Type B pancreatic cell (in vitro differentiated cells): ENCODE measurements at regions not wholly inside any gene's neighbourhood (a gene's known extent, or its start where the extent isn't known, plus 50 kb on each side); places are given as distances from the start of the nearest gene placed in this dataset.

Experiments used
- DNase-seq: peaks from one replicate; pipeline ENCODE4 v3.0.0; 2021; ENCODE audit warnings: mixed read lengths; ENCODE audit not compliant: unreplicated experiment; ENCODE audit errors: extremely low spot score
- H3K27ac Mint-ChIP-seq: 2 replicates; pipeline ENCODE4 v1.8.0; 2021; ENCODE audit warnings: mild to moderate bottlenecking, mixed read lengths
- H3K27me3 Mint-ChIP-seq: 2 replicates; pipeline ENCODE4 v1.8.0; 2021; ENCODE audit warnings: mixed read lengths
- H3K36me3 Mint-ChIP-seq: 2 replicates; pipeline ENCODE4 v1.8.0; 2021; ENCODE audit warnings: mixed read lengths
- H3K4me1 Mint-ChIP-seq: one replicate; pipeline ENCODE4 v1.8.0; 2021; ENCODE audit warnings: mixed read lengths; ENCODE audit not compliant: unreplicated experiment
- H3K4me3 Mint-ChIP-seq: 2 replicates; pipeline ENCODE4 v1.8.0; 2021; ENCODE audit warnings: mild to moderate bottlenecking, mixed read lengths
- H3K9me3 Mint-ChIP-seq: 2 replicates; pipeline ENCODE4 v1.8.0; 2021; ENCODE audit warnings: mixed read lengths
- CTCF ChIP-seq: fragments of 200-600 bp; sonication (generic); conservative IDR thresholded peaks from 2 replicates; pipeline ENCODE4 v1.5.0; 2021; ENCODE audit warnings: antibody characterized with exemption, mild to moderate bottlenecking

- Mint-ChIP-seq H3K4me1 (no peaks in the 10 kb centered on the region), H3K27me3 (no peaks in the 10 kb centered on the region), H3K4me3 (no peak overlapping the region), H3K9me3 (no peaks in the 10 kb centered on the region), H3K27ac (no peak overlapping the region), H3K36me3 (no peaks in the 10 kb centered on the region)
- TF ChIP-seq CTCF: no peak
- no peak for DNase-seq
Measured at GRCh38 chr11:29826878-29827277, 190.0 kb downstream of the KCNA4 start.

DNA sequence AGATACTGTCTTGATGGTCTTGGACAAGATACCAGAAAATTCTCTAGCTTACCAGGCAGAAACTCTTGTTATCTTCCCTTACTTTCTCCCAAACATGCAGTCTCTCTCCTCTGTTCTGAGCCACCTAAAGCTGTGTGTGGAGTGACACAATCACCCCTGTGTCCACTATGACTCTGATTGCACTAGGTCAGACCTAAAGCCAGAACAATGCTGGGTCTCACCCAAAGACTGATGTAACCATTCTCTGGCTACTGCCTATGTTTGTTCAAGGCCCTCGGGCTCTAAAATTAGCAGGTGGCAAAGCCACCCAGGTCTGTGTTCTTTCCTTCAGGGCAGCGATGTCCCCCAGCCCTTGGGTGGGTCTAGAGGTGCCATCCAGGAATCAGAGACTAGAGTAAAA lies 200.5 kb downstream of the KCNA4 start:
- H3K4me1 Mint-ChIP-seq: no peaks in the 10 kb centered on the region

DNA sequence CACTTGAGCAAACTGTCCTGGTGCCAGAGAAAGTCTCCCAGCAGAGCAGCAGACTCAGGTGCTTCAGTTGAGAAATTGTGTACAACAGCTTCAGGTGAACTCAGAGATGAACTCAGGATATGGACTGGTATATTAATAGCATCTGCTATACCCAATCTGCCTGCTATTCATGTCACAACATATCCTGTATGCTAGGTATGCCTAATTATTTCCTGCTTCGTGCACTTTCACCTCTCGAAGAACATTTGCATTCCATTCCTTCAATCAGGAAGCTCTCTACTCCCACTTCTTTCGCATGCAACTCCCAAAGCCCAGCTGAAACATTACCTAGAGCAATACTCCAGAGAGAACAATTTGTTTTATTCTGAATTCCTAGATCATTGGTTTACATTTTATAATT lies 207.7 kb downstream of the KCNA4 start:
- H3K27me3 Mint-ChIP-seq: no peaks in the 10 kb centered on the region
- H3K9me3 Mint-ChIP-seq: no peaks in the 10 kb centered on the region
- peaks cover 8% of the 10 kb centered on the region for H3K4me1 Mint-ChIP-seq
- H3K27ac Mint-ChIP-seq: no peak overlapping the region
- no peaks in the 10 kb centered on the region for H3K36me3 Mint-ChIP-seq
- TF ChIP-seq CTCF: no peak
- no peak for DNase-seq
- no peak overlapping the region for H3K4me3 Mint-ChIP-seq

More for the DNA sequence above, 200.5 kb downstream of the KCNA4 start:
- no peak for DNase-seq
- Mint-ChIP-seq H3K36me3 (no peaks in the 10 kb centered on the region), H3K9me3 (no peaks in the 10 kb centered on the region), H3K4me3 (no peak overlapping the region), H3K27me3 (no peaks in the 10 kb centered on the region), H3K27ac (no peak overlapping the region)
- TF ChIP-seq CTCF: no peak

DNA sequence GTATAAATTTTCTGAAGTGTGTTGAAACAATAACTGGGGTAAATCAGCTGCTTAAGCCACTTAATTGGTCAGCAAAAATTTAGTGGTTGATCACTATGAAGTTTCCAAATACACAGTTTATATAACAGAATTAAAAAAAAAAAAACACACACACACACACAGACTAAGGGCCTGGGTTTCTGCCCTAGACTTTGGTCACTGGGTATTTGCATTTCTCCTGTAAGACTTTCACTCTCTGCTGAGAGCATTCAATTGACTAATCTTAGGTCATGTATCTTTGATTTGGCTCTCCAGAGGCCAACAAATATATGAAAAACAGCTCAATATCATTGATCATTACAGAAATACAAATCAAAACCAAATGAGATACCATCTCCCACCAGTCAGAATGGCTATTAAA lies 214.3 kb downstream of the KCNA4 start:
- no peaks in the 10 kb centered on the region for H3K36me3 Mint-ChIP-seq

DNA sequence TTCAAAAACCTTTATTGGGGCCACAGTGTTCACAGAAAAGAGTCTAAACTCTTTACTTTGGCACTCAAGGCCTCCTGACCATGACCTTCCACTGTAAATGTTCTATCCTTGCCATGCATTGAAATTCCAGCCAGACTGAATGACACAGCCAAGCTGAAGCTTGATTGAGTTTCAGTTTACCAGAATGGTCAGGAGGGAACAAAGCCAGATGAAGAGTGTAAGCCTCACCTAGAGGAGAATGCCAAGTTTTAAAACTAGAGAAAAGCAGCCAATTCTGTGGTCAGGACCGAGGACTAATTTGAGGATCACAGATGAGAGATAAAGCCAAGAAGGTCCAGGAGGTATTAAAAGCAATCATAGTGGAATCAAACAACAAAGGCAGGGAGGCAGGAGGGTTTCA lies 215.3 kb downstream of the KCNA4 start:
- H3K4me1 Mint-ChIP-seq: no peaks in the 10 kb centered on the region

More for the DNA sequence above, 214.3 kb downstream of the KCNA4 start:
- Mint-ChIP-seq H3K27me3 (no peaks in the 10 kb centered on the region), H3K4me3 (no peak overlapping the region), H3K27ac (no peak overlapping the region), H3K9me3 (no peaks in the 10 kb centered on the region), H3K4me1 (no peaks in the 10 kb centered on the region)
- DNase-seq: no peak
- TF ChIP-seq CTCF: no peak

More for the DNA sequence above, 215.3 kb downstream of the KCNA4 start:
- Mint-ChIP-seq H3K36me3 (no peaks in the 10 kb centered on the region), H3K27me3 (no peaks in the 10 kb centered on the region), H3K27ac (no peak overlapping the region), H3K4me3 (no peak overlapping the region), H3K9me3 (no peaks in the 10 kb centered on the region)
- no peak for DNase-seq
- TF ChIP-seq CTCF: no peak
